Posterior cingulate gyrus (tissue), 11 donors: ENCODE measurements at regions not wholly inside any gene's neighbourhood (a gene's known extent, or its start where the extent isn't known, plus 50 kb on each side); places are given as distances from the start of the nearest gene placed in this dataset.
"Not testable (repeated sequence)": the region's sequence is repeated elsewhere in the genome, so short reads cannot be mapped to it uniquely, and the experiment has no call there.

ENCODE experiments used
- DNase-seq, 10 donors: peaks; one replicate each; pipeline versions ENCODE4 v3.0.0 to v3.0.0-alpha.2; 2020 to 2021; ENCODE audit warnings: mixed read lengths in 3 of 10
- intact Hi-C: fragments of 100-400 bp; cut with DNase I; formaldehyde crosslinking; loops from one replicate; pipeline ENCODE4 v1.15.1; 2023

- intact Hi-C loops, result no loop called here
These were observed 426.6 kb upstream of the CHRM2 start for GRCh38 chr7:136441835-136442234.

GRCh38 chr7:136431736-136432135, 436.7 kb upstream of the CHRM2 start:
- DNase-seq, result peak in 2 of 10 donors; percentile 51 to 60
- intact Hi-C loops, result not testable (repeated sequence)

More at GRCh38 chr7:136441835-136442234, 426.6 kb upstream of the CHRM2 start:
- DNase-seq, result no peak

GRCh38 chr7:136424058-136424457, 444.4 kb upstream of the CHRM2 start:
- DNase-seq, result no peak
- intact Hi-C loops, result no loop called here

GRCh38 chr7:136419740-136420139, 442.6 kb upstream of the MTPN start:
- intact Hi-C loops, result not testable (repeated sequence)
- peak in 2 of 10 donors; percentile 17 to 21 for DNase-seq

- DNase-seq, result peak in 1 of 10 donors; percentile 39
- intact Hi-C loops, result no loop called here
These were observed 435.8 kb upstream of the MTPN start for GRCh38 chr7:136412952-136413351.

GRCh38 chr7:136405931-136406777, 429.0 kb upstream of the MTPN start:
- intact Hi-C loops, result no loop called here
- DNase-seq, result peak in 6 of 10 donors; percentile 12 to 63 (median 30)

- intact Hi-C loops, result no loop called here
- no peak for DNase-seq
These were observed 426.4 kb upstream of the MTPN start for GRCh38 chr7:136403591-136403990.

GRCh38 chr7:136400877-136401276, 423.7 kb upstream of the MTPN start:
- intact Hi-C loops, result no loop called here
- DNase-seq, result no peak

- no peak for DNase-seq
These were observed 422.2 kb upstream of the MTPN start for GRCh38 chr7:136399385-136399784.

GRCh38 chr7:136392856-136393255, 415.7 kb upstream of the MTPN start:
- intact Hi-C loops, result no loop called here
- no peak for DNase-seq

More at GRCh38 chr7:136399385-136399784, 422.2 kb upstream of the MTPN start:
- intact Hi-C loops, result no loop called here

- intact Hi-C loops, result no loop called here
- DNase-seq, result no peak
These were observed 414.2 kb upstream of the MTPN start for GRCh38 chr7:136391371-136391770.

GRCh38 chr7:136389933-136390332, 412.8 kb upstream of the MTPN start:
- no peak for DNase-seq
- intact Hi-C loops, result no loop called here

GRCh38 chr7:136386876-136387275, 409.7 kb upstream of the MTPN start:
- intact Hi-C loops, result no loop called here
- peak in 5 of 10 donors; percentile 3 to 66 (median 62) for DNase-seq

- intact Hi-C loops, result not testable (repeated sequence)
These were observed 394.2 kb upstream of the MTPN start for GRCh38 chr7:136371409-136371808.

GRCh38 chr7:136370137-136370536, 393.0 kb upstream of the MTPN start:
- DNase-seq, result no peak
- intact Hi-C loops, result no loop called here

More at GRCh38 chr7:136371409-136371808, 394.2 kb upstream of the MTPN start:
- DNase-seq, result not testable (repeated sequence)

GRCh38 chr7:136369225-136369624, 392.1 kb upstream of the MTPN start:
- DNase-seq, result no peak
- intact Hi-C loops, result no loop called here

GRCh38 chr7:136359333-136359903, 382.3 kb upstream of the MTPN start:
- no peak for DNase-seq
- intact Hi-C loops, result no loop called here

- intact Hi-C loops, result no loop called here
- peak in 1 of 10 donors; percentile 53 for DNase-seq
These were observed 376.1 kb upstream of the MTPN start for GRCh38 chr7:136353287-136353686.

- no peak for DNase-seq
- intact Hi-C loops, result no loop called here
These were observed 371.5 kb upstream of the MTPN start for GRCh38 chr7:136348542-136349192.

- DNase-seq, result no peak
- intact Hi-C loops, result no loop called here
These were observed 371.0 kb upstream of the MTPN start for GRCh38 chr7:136348142-136348541.

- intact Hi-C loops, result no loop called here
- no peak for DNase-seq
These were observed 370.3 kb upstream of the MTPN start for GRCh38 chr7:136347488-136347887.
